Astrocyte of the cerebellum (primary cell): ENCODE measurements at regions not wholly inside any gene's neighbourhood (a gene's known extent, or its start where the extent isn't known, plus 50 kb on each side); places are given as distances from the start of the nearest gene placed in this dataset.

ENCODE experiments used
- DNase-seq: peaks from one replicate; pipeline ENCODE4 v3.0.0-alpha.2; 2011; ENCODE audit warnings: low read depth
- H3K4me3 ChIP-seq: 2 replicates; pipeline ENCODE4 v1.5.1; 2011; ENCODE audit warnings: mild to moderate bottlenecking, low read depth, low read length, moderate library complexity
- in situ Hi-C: cut with HindIII; loops from 2 replicates; pipeline ENCODE4 v1.10.0; 2017; ENCODE audit warnings: low sequenced_read_pairs
- TF ChIP-seq, protein P1 (sequence below): IDR thresholded peaks from 2 replicates; pipeline ENCODE4 v1.5.1; 2012; ENCODE audit warnings: low read length, low read depth, moderate library complexity, mild to moderate bottlenecking; ENCODE audit errors: missing control alignments

DNA sequence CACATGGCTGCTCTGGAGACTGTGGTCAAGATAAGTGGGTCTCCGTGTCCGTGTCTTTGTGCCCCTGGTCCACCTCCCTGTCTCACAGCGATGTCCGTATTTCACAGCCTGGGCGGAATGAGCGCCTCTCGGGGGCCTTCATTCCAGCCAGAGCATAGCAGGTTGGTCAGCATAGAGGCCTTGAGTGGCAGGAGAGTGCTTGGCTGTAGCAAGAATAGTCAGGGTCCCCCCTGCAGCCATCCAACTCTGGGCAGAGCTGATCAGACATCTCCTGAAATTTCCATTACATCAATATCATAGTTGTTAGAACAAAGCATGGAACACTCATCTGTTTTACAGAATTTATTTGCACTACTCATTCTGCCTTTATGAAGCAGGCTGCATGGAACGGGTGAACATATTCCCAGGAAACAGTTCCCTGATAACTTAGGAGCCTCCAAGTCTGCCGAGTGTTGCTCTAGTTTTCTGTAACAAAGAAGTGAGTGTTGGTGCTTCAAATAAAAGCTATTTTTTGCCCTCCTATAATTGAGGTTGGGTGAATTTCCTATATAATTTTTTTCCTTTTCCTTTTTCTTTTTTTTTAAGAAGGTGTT lies 255.3 kb downstream of the INHBA start:
- DNase-seq: no peak
- TF ChIP-seq, protein P1, sequence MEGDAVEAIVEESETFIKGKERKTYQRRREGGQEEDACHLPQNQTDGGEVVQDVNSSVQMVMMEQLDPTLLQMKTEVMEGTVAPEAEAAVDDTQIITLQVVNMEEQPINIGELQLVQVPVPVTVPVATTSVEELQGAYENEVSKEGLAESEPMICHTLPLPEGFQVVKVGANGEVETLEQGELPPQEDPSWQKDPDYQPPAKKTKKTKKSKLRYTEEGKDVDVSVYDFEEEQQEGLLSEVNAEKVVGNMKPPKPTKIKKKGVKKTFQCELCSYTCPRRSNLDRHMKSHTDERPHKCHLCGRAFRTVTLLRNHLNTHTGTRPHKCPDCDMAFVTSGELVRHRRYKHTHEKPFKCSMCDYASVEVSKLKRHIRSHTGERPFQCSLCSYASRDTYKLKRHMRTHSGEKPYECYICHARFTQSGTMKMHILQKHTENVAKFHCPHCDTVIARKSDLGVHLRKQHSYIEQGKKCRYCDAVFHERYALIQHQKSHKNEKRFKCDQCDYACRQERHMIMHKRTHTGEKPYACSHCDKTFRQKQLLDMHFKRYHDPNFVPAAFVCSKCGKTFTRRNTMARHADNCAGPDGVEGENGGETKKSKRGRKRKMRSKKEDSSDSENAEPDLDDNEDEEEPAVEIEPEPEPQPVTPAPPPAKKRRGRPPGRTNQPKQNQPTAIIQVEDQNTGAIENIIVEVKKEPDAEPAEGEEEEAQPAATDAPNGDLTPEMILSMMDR: no peak
- in situ Hi-C loops: no loop called here
- H3K4me3 ChIP-seq: no peak overlapping the region

DNA sequence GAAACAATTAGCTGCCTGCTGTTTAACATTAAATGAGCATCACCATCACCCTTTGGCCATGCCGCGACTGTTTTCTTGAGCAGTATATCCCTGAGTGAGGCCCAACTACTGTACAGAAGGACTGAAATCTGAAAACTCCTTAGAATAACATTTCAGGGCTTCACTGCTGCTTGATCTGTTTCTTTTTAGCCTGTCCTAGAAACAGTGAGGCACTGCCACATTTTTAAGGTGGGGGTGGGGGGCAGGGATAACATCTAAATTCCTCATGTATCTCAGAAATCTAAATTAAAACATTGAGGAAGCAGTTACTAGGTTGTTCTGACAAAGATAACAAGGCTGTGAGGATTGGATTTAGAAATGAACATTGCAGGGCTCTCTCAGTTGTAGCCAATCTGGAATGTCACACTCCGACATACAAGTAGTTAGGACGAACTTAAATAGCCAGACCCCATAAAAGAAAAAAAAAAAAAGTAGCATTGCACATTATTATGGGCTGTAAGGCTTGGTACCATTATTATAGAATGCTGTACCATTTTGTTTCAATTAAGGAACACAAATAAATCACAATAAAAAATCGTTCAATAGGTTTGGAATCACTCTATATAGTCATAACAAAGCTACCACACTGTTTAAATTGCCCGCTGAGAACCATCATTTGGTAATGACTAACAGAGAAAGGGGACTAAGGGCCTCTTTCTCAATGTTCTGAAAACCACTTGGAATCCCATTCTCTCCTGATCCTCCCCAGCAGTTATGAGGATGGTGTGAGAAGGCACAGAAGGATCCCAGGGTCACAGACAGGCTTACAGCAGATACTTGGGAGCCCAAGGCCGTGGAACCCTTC lies 256.1 kb downstream of the INHBA start:
- in situ Hi-C loops: no loop called here
- TF ChIP-seq, protein P1: no peak
- no peak for DNase-seq
- H3K4me3 ChIP-seq: no peak overlapping the region

DNA sequence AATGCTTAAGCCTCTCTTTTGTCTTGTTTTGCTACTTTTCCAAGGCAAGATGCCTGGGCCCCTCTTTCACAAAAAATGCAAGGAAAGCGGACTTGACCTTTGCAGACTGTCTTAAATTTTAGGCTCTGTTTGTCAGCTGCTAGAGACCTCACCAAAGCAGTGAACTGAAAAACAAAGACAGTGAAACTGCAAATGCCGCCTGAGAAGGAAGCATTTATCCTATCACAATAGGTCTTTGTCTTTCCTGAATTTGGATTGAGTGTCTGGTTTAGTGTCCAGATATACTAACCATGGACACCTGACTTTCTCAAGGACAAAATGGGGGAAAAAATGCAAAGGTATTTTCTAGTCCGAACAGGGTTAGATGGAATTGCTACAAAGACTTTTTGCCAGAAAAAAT lies 256.9 kb downstream of the INHBA start:
- DNase-seq: no peak
- in situ Hi-C loops: no loop called here
- TF ChIP-seq, protein P1: no peak
- no peak overlapping the region for H3K4me3 ChIP-seq

GRCh38 chr7:41445432-41445831 lies 257.5 kb downstream of the INHBA start:
- no peak overlapping the region for H3K4me3 ChIP-seq
- in situ Hi-C loops: no loop called here
- no peak for DNase-seq
- TF ChIP-seq, protein P1: no peak

- in situ Hi-C loops: no loop called here
- no peak overlapping the region for H3K4me3 ChIP-seq
- no peak for DNase-seq
- TF ChIP-seq, protein P1: no peak
Measured at GRCh38 chr7:41439515-41439879, 263.4 kb downstream of the INHBA start.

DNA sequence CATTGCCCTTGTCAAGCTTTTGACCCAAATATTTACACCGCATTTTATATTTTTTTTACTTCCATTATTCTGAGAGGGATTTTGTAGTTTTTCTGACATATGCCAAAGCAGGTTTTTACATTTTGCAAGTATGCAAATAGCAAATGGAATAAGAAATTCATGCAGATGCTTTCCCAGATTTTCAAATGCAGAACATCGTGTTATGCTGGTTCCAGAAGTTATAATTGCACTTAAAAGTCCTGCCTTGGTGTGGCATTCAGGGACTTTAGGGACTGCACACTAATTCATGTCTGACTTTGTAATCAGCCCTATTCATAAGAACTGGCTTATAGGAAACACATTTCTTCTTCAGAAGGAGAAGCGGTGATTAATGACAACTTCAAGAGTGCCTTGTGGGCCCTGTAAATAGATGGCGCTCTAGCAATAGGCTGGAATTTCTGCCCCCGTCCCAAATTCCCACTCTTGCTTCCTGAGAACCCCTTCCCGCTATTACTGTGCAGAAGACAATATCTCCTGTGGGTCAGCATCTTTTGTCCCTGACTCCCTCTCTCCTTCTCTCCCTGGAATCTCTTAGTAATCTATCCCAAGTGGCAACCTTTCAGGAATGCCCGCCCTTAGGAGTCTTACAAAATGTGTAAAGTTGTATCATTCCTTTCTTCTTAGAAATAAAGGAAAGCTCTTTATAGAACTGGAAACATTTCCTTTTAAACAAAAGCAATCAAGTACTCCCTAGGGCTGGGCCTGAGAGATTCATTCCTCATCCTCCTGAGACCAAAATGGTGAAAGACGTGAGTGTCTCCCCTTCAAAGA lies 264.0 kb downstream of the INHBA start:
- H3K4me3 ChIP-seq: no peak overlapping the region
- in situ Hi-C loops: no loop called here
- no peak for DNase-seq
- TF ChIP-seq, protein P1: no peak
